ENCODE measurements at regions not wholly inside any gene's neighbourhood (a gene's known extent, or its start where the extent isn't known, plus 50 kb on each side); places are given as distances from the start of the nearest gene placed in this dataset.
"Not testable (repeated sequence)": the region's sequence is repeated elsewhere in the genome, so short reads cannot be mapped to it uniquely, and the experiment has no call there.

DNA sequence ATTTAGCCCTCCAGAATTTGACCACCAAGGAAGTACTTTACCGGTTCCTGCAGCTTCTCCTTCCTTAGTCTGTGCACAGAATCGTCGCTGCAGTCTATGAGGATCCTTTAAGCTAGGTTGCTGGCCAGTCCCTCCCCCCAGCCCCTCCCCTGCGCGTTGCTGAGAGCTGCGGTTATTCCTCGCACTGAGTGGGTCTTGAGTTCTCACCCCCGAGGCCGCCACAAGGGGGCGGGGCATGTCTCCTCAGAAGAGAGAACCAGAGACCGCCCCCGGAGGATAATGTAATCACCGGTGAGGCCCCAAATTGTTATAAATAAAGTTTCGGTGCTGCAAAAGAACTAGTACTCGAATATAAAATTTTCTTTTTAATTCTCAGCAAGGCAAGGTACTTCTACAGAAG, 1184.9 kb upstream of the CDH2 start:
- DNase-seq (ENCODE audit: low read depth) = no peak

- DNase-seq (ENCODE audit: low read depth) = not testable (repeated sequence)
Measured at GRCh38 chr18:29360659-29361058, 1183.7 kb upstream of the CDH2 start.

DNA sequence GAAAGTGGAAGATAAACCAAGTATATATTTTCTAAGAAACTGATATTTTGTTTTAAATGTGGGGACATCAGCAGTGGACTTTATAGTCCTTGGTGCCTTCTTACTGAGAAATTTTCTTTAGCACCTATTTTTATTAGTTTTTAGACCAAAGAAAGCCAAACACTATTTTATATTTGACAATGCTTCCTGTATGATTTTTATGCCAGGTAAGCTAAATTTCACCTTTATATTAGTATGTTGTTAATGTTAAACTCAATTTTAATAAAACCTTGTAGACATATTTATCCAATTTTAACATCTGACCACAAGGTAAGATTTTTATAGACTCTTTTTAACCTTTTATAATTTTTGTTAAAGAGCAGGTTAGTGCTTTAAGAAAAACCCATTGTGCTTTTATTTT, 1182.3 kb upstream of the CDH2 start:
- not testable (repeated sequence) for DNase-seq (ENCODE audit: low read depth)

DNA sequence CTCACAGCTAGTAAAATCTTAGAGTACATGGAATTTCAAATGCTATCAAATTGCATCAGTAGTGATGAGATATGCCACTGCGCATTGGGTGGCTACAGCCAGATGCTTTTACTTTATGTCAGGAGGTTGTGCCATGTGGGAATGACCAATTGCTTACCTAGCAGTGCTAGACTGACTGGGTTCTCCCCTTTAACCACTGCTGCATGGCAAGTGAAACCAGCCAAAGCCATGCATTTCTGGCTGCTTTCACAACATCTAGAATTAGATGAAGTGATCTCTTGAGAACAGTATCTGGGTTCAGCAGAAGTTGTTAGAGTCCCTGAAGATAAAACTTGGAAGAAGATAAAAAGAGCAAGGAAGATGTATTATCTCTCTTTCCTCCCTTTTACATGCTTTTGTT, 1174.2 kb upstream of the CDH2 start:
- no peak for DNase-seq (ENCODE audit: low read depth)

GRCh38 chr18:29328932-29329331, 1152.0 kb upstream of the CDH2 start:
- DNase-seq (ENCODE audit: low read depth) = no peak

DNA sequence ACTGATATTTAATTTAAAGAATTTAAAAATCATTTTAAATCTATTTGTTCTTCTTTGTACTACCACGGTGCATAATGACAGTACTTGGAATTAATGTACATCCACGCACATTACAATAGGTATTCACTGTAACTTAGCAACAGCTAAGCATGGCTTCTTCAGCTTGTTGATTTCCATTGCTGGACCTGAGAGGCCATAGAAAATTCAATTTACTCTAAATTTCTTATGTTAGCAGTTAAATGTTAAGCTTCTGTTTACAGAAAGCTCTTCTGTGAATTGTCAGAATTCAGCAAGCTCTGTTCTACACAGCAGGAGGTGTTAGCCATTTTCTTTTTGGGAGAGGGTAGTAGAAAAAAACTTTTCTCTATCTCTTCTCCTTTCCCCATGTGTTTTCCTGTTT, 1149.3 kb upstream of the CDH2 start:
- DNase-seq (ENCODE audit: low read depth) = no peak

DNA sequence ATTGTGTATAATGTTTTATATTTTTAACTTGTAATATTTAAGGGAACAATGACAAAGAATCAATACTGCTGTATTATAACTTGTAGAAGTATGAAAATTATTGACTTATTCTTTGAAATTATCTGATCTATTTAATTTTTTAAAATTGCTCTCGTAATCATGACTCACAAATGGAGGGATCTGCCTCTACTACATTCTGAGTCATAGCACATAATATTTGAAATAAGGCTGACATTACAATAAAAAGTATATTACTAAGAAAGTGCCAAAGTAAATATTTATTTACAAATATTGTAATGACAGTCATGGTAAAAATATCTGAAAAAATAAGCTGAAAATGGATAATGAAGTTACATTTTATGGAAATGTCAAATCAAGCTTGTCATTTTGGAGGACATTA, 1144.6 kb upstream of the CDH2 start:
- DNase-seq (ENCODE audit: low read depth) = no peak

GRCh38 chr18:29313312-29313711, 1136.4 kb upstream of the CDH2 start:
- no peak for DNase-seq (ENCODE audit: low read depth)

DNA sequence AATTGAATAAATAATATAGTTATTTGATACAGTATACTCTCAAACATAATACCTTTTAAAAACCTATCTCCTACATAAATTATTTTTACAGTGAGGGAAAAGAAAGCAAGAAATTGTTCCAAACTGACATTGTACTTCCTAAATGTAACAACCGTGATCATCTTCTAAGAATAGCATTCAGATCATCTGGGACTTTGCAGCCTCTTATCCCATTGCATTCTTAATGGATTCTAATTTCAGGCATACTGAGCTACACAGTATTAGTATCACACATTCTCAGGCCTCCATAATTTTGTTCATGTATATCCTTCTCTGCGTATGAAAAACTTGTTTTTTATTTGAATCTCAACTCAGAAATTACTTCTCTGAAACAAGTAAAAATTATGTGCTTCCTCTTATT, 1134.7 kb upstream of the CDH2 start:
- no peak for DNase-seq (ENCODE audit: low read depth)

DNA sequence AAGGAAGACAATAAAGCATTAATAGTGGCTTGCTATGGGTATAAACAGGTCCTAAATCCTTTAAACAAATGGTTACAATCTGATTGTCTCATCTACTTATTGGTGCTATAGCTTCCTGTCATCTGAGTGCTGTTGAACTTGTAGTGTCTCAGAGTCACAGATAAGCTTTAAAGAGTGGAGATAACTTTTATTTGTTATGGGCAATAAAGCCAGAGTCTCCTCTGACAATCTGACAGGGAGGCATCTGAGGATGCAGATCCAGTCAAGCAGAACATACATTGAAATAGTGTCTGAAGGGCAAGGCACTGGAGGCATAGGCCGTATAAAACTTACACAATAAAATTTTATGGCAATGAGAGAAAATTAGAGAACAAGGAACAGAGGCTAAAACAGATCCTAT, 1132.4 kb upstream of the CDH2 start:
- DNase-seq (ENCODE audit: low read depth) = no peak

DNA sequence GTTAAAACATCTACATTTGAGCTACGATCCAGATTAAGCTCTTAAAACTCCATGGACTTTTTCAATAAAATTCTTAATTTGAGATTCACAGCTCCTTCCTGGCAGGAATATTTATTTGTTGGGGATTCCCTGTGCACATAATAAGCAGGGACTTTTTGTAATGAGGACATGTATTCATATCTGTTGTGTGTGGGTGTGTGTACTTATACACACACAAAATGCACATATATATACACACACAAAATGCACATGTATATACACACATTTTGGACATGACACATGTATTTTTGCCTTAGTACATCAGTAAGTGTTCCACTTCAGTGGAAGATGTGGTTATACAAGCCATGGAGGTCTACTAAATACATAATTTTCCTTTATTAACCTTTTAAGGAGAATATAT, 1131.1 kb upstream of the CDH2 start:
- no peak for DNase-seq (ENCODE audit: low read depth)

GRCh38 chr18:29307231-29307630, 1130.3 kb upstream of the CDH2 start:
- DNase-seq (ENCODE audit: low read depth) = no peak

GRCh38 chr18:29305516-29305915, 1128.6 kb upstream of the CDH2 start:
- DNase-seq (ENCODE audit: low read depth) = no peak

- DNase-seq (ENCODE audit: low read depth) = no peak
Measured at GRCh38 chr18:29301048-29301447, 1124.1 kb upstream of the CDH2 start.

GRCh38 chr18:29285471-29285870, 1108.5 kb upstream of the CDH2 start:
- no peak for DNase-seq (ENCODE audit: low read depth)

GRCh38 chr18:29271501-29271900, 1094.6 kb upstream of the CDH2 start:
- DNase-seq (ENCODE audit: low read depth) = no peak

DNA sequence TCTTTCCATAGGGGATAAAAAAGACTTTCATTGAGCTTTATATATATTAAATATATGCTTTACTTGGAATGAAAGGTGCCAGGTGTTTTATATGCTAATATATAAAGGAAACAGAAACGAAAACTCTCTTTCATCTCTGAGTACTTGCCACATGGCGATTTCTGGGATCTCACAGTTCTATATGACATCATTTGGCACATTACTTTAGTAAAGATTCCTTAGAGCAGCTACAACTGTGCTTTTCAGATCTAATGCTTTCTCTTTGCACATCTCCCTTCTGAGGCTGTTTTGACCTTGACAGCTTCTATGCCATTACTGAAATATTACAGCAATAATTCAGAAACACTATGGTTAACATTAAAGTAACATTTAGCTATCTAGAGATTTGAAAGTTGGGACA, 1082.9 kb upstream of the CDH2 start:
- no peak for DNase-seq (ENCODE audit: low read depth)

GRCh38 chr18:29254123-29254522, 1077.2 kb upstream of the CDH2 start:
- no peak for DNase-seq (ENCODE audit: low read depth)

GRCh38 chr18:29251681-29252080, 1074.8 kb upstream of the CDH2 start:
- no peak for DNase-seq (ENCODE audit: low read depth)

GRCh38 chr18:29250843-29251242, 1073.9 kb upstream of the CDH2 start:
- DNase-seq (ENCODE audit: low read depth) = no peak

- DNase-seq (ENCODE audit: low read depth) = no peak
Measured at GRCh38 chr18:29250259-29250658, 1073.3 kb upstream of the CDH2 start.

GRCh38 chr18:29248805-29249204, 1071.9 kb upstream of the CDH2 start:
- no peak for DNase-seq (ENCODE audit: low read depth)

- no peak for DNase-seq (ENCODE audit: low read depth)
Measured at GRCh38 chr18:29241199-29241598, 1064.3 kb upstream of the CDH2 start.

GRCh38 chr18:29234751-29235150, 1057.8 kb upstream of the CDH2 start:
- no peak for DNase-seq (ENCODE audit: low read depth)

GRCh38 chr18:29226213-29226612, 1049.3 kb upstream of the CDH2 start:
- DNase-seq (ENCODE audit: low read depth) = no peak
